SK-N-SH treated with all-trans-retinoic acid at 6 μM for 48 hours (cell line): ENCODE measurements at regions not wholly inside any gene's neighbourhood (a gene's known extent, or its start where the extent isn't known, plus 50 kb on each side); places are given as distances from the start of the nearest gene placed in this dataset.

ENCODE experiments used
- ARNTL ChIP-seq: fragments of 450-650 bp; formaldehyde crosslinking; IDR thresholded peaks from 2 replicates; pipeline ENCODE4 v1.5.0; 2020; ENCODE audit warnings: low read depth, mild to moderate bottlenecking, moderate library complexity, borderline replicate concordance
- CSDC2 ChIP-seq: fragments of 250-450 bp; sonication (Bioruptor Pico); IDR thresholded peaks from 2 replicates; pipeline ENCODE4 v1.5.0; 2020; ENCODE audit warnings: mild to moderate bottlenecking, moderate library complexity
- ZC3H10 ChIP-seq: fragments of 250-450 bp; sonication (Bioruptor Pico); IDR thresholded peaks from 2 replicates; pipeline ENCODE4 v1.5.1; 2021; ENCODE audit warnings: mild to moderate bottlenecking, moderate library complexity
- ZNF70 ChIP-seq: fragments of 450-650 bp; formaldehyde crosslinking; IDR thresholded peaks from 2 replicates; pipeline ENCODE4 v1.5.0; 2020; ENCODE audit warnings: mild to moderate bottlenecking, moderate library complexity
- TF ChIP-seq, protein P1 (sequence below): fragments of 250-450 bp; sonication (Bioruptor Pico); IDR thresholded peaks from 2 replicates; pipeline ENCODE4 v1.5.1; 2021; ENCODE audit warnings: mild to moderate bottlenecking, moderate library complexity
- TF ChIP-seq, protein P2 (sequence below): fragments of 250-450 bp; sonication (Bioruptor Pico); IDR thresholded peaks from 2 replicates; pipeline ENCODE4 v1.5.1; 2020; ENCODE audit warnings: low read depth, mild to moderate bottlenecking, moderate library complexity
- TF ChIP-seq, protein P3 (sequence below): fragments of 250-450 bp; sonication (Bioruptor Pico); IDR thresholded peaks from 2 replicates; pipeline ENCODE4 v1.8.0; 2021; ENCODE audit warnings: low read depth, mild to moderate bottlenecking, moderate library complexity, borderline replicate concordance

DNA sequence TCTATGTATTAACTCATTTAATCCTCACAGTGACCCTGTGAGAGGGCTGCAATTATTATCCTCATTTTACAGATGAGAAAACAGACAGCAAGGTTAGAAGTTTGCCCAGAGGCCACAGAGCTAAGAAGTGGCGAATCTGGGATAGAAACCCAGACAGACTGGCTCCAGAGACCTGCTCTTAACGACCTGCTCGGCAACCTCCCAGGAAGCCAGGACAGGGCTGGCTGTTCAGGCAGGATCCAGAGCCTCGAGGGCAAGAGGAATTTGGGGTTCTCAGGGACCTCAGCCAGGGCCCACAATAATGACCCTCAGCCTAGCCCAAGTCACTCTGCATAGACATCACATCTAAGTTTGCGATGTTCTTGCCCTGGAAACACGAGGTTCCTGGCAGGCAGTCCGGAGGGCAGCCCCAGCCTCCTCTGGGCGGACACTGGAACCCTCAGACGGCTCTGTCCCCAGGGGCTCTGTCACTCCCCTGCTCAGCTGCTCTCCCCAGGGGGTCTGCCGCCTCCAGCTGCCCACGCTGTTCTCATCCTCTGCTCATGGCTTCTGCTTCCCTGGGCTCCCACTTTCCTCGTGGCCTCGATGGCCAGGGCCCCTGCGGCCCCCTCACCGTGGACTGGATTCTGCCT lies 138.5 kb upstream of the ERCC6L2 start:
- TF ChIP-seq, protein P1, sequence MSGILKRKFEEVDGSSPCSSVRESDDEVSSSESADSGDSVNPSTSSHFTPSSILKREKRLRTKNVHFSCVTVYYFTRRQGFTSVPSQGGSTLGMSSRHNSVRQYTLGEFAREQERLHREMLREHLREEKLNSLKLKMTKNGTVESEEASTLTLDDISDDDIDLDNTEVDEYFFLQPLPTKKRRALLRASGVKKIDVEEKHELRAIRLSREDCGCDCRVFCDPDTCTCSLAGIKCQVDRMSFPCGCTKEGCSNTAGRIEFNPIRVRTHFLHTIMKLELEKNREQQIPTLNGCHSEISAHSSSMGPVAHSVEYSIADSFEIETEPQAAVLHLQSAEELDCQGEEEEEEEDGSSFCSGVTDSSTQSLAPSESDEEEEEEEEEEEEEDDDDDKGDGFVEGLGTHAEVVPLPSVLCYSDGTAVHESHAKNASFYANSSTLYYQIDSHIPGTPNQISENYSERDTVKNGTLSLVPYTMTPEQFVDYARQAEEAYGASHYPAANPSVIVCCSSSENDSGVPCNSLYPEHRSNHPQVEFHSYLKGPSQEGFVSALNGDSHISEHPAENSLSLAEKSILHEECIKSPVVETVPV (CRISPR knock-in tag) = no peak
- TF ChIP-seq CSDC2 (CRISPR knock-in tag) = no peak
- TF ChIP-seq ZNF70 (CRISPR knock-in tag) = no peak
- TF ChIP-seq ARNTL (CRISPR knock-in tag) = no peak
- no peak for TF ChIP-seq ZC3H10 (CRISPR knock-in tag)
- TF ChIP-seq, protein P2, sequence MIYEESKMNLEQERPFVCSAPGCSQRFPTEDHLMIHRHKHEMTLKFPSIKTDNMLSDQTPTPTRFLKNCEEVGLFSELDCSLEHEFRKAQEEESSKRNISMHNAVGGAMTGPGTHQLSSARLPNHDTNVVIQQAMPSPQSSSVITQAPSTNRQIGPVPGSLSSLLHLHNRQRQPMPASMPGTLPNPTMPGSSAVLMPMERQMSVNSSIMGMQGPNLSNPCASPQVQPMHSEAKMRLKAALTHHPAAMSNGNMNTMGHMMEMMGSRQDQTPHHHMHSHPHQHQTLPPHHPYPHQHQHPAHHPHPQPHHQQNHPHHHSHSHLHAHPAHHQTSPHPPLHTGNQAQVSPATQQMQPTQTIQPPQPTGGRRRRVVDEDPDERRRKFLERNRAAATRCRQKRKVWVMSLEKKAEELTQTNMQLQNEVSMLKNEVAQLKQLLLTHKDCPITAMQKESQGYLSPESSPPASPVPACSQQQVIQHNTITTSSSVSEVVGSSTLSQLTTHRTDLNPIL (CRISPR knock-in tag) = no peak
- TF ChIP-seq, protein P3, sequence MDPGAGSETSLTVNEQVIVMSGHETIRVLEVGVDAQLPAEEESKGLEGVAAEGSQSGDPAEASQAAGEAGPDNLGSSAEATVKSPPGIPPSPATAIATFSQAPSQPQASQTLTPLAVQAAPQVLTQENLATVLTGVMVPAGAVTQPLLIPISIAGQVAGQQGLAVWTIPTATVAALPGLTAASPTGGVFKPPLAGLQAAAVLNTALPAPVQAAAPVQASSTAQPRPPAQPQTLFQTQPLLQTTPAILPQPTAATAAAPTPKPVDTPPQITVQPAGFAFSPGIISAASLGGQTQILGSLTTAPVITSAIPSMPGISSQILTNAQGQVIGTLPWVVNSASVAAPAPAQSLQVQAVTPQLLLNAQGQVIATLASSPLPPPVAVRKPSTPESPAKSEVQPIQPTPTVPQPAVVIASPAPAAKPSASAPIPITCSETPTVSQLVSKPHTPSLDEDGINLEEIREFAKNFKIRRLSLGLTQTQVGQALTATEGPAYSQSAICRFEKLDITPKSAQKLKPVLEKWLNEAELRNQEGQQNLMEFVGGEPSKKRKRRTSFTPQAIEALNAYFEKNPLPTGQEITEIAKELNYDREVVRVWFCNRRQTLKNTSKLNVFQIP (CRISPR knock-in tag) = no peak
